Tibial nerve (tissue), 4 donors: ENCODE measurements at regions not wholly inside any gene's neighbourhood (a gene's known extent, or its start where the extent isn't known, plus 50 kb on each side); places are given as distances from the start of the nearest gene placed in this dataset.

Source experiments
- CTCF ChIP-seq, 5 experiments: fragments of 200-600 bp in 3 of 5; fragments of 450-650 bp in 2 of 5; sonication (generic) in 3 of 5; IDR thresholded peaks; one replicate each; pipeline ENCODE4 v1.5.1; 2016 to 2019; ENCODE audit warnings: antibody characterized with exemption in 5 of 5, mild to moderate bottlenecking in 3 of 5, moderate library complexity in 2 of 5
- EP300 ChIP-seq, 2 donors: sonication (generic); formaldehyde crosslinking; IDR thresholded peaks; one replicate each; pipeline ENCODE4 v1.6.1; 2017; ENCODE audit warnings: antibody characterized with exemption in 2 of 2, mild to moderate bottlenecking in 1 of 2
- POLR2A ChIP-seq, 2 donors: fragments of 450-650 bp; IDR thresholded peaks; one replicate each; pipeline ENCODE4 v1.6.1; 2017; ENCODE audit warnings: antibody characterized with exemption in 2 of 2, mild to moderate bottlenecking in 2 of 2, moderate library complexity in 2 of 2

DNA sequence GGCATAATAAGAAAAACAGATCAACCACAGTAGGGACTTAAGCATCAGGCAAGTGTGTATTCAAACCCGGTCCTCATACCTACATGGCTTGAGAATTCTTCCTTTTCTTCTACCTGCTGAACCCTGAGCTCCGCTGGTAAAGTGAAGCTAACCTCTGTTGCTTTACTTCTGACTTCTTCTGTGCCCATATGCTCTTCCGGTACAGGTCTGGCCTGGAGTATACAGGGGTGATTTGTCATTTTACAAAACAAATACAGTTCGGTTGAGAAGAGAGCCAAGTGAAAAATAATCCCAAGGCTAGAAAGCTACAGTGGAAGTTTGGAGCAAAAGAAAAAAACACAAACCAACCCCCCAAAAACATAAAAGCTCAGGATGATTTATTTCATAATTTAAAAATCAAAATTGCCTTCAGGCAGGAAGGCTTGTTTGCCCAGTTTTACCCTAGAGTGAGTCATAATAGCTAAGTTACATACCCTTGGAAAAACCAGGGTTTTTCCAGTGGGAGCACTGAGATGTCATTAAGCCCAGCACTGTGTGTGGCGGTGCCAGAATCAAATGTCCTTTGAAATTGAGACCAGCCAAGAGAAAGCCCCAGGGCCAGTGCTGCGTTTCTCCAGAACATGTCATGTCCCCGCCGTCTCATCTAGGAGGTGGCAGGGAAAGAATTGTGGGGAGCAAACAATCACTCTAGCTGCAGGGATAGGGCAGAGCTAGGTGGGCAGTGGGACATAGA lies 305.5 kb upstream of the ISX start:
- TF ChIP-seq CTCF (IDR thresholded peaks at IDR 0.05): no peak
- no peak for TF ChIP-seq POLR2A (IDR thresholded peaks at IDR 0.05)
- no peak for TF ChIP-seq EP300 (IDR thresholded peaks at IDR 0.05)
